PC-3 (cell line): ENCODE measurements at regions not wholly inside any gene's neighbourhood (a gene's known extent, or its start where the extent isn't known, plus 50 kb on each side); places are given as distances from the start of the nearest gene placed in this dataset.

Experiments
- CTCF ChIP-seq: fragments of 300-600 bp; sonication (generic); conservative IDR thresholded peaks from 2 replicates; pipeline ENCODE4 v1.5.1; 2017; ENCODE audit warnings: antibody characterized with exemption, low read depth, mild to moderate bottlenecking, low read length
- EZH2 ChIP-seq: fragments of 300-600 bp; sonication (generic); IDR thresholded peaks from one replicate; pipeline ENCODE4 v1.6.1; 2017; ENCODE audit warnings: antibody characterized with exemption, mild to moderate bottlenecking, low read length; ENCODE audit not compliant: unreplicated experiment

GRCh38 chr11:119886667-119887230 lies 157.7 kb upstream of the NECTIN1 start:
- TF ChIP-seq CTCF = no peak
- TF ChIP-seq EZH2 = no peak
